ENCODE measurements at regions not wholly inside any gene's neighbourhood (a gene's known extent, or its start where the extent isn't known, plus 50 kb on each side); places are given as distances from the start of the nearest gene placed in this dataset.
A peak's percentile ranks its signal among the peaks of the same experiment; 100 is the strongest.

DNA sequence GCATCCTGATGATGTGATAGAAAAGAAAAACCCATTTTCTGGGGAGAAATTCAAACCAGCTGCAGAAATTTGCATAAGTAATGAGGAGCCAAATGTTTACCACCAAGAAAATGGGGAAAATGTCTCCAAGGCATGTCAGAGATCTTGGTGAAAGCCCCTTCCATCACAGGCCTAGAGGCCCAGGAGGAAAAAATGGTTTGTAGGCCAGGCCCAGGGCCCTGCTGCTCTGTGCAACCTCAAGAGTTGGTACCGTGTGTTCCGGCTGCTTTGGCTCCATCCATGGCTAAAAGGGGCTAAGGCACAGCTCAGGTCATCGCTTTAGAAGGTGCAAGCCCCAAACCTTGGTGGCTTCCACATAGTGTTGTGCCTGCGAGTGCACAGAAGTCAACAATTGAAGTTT, 543.1 kb downstream of the ZNF608 start:
- in situ Hi-C loops (cut with MboI; ENCODE audit: low pct_unique_long_range_greater_than_20kb in 2 of 9, low sequenced_read_pairs in 9 of 9, unreplicated experiment in 9 of 9) = no loop called here
- peaks cover 12 to 14% of the 10 kb centered on the region in 2 donors for H3K4me1 ChIP-seq (replicated peaks in 1 of 2)
- H3K27ac ChIP-seq = no peak overlapping the region
- no peak overlapping the region for H3K4me3 ChIP-seq
- 0 to 100% (median 83%) methylated on average over 1 to 3 of the region's 4 CpGs; no CpG with 5 or more reads in 3 of the 10 experiments for WGBS, 10 experiments
- ATAC-seq (replicated peaks in 6 of 8) = no peak

DNA sequence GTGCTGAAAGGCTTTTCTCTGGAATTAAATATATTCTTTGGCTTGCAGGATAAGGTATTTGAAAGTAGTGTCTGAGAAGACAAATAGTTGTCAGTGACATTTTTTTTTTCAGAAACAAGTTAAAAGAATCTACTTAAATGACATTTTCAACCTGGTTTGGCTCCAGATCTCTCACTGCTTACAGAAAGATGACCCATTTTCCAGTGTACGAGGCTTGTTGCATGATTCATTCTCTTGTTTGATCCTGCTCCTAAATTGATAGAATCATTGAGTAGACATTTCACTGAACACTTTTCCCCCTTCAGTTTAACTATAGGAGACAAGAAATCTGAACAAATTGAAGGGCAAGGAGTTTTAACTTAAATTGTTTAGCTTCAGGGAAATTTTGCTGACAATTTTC, 546.1 kb downstream of the ZNF608 start:
- WGBS, 10 experiments = 14 to 55% (median 37%) methylated on average over 1 of the region's 1 CpG
- peak in 1 of 8 experiments; percentile 11 for ATAC-seq (replicated peaks in 6 of 8)
- H3K4me3 ChIP-seq = no peak overlapping the region
- H3K4me1 ChIP-seq (replicated peaks in 1 of 2) = peaks cover 38 to 43% of the 10 kb centered on the region in 2 donors
- H3K27ac ChIP-seq = no peak overlapping the region
- in situ Hi-C loops (cut with MboI; ENCODE audit: low pct_unique_long_range_greater_than_20kb in 2 of 9, low sequenced_read_pairs in 9 of 9, unreplicated experiment in 9 of 9) = no loop called here

DNA sequence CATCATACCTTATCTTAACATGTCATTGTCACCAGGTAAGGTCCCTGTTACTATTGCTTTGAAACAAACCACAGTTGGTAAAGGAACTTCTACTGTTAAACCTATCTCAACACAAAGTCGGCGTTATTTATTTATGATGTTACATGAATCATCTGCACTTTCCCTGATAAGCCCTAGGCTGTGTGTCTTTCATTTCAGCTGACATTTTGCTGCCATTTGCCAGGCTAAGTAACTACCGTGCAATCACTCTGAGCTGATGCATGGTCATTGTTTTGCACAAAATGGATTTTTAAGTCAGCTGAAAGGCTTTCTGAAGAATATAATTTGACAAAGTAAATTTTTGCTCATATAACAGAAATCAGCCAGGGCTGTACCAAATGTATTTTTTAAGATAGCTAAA, 546.5 kb downstream of the ZNF608 start:
- H3K4me1 ChIP-seq (replicated peaks in 1 of 2) = peaks cover 38 to 48% of the 10 kb centered on the region in 2 donors
- ATAC-seq (replicated peaks in 6 of 8) = peak in 4 of 8 experiments; percentile 21 to 78 (median 36)
- in situ Hi-C loops (cut with MboI; ENCODE audit: low pct_unique_long_range_greater_than_20kb in 2 of 9, low sequenced_read_pairs in 9 of 9, unreplicated experiment in 9 of 9) = no loop called here
- 56 to 93% (median 67%) methylated on average over 1 to 3 of the region's 3 CpGs; no CpG with 5 or more reads in 2 of the 10 experiments for WGBS, 10 experiments
- no peak overlapping the region for H3K27ac ChIP-seq
- H3K4me3 ChIP-seq = no peak overlapping the region

DNA sequence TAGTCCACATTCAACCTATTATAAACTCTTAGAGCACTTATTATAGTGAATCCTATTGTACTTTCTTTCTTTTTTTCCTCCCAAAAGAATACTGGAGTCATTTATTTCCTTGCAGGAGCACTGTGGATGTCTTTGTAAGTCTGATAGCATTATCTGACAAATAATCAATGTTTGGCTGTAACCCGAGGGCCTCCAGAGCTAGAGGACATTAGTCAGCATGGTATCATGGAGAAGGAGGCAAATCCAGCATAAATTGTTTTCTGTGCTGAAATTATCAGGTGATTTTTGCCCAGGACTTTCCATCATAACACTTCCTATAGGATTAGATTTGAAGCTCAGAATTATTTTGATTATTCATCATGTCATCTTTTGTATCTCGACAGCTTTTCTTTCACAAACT, 551.0 kb downstream of the ZNF608 start:
- no peak overlapping the region for H3K4me3 ChIP-seq
- H3K4me1 ChIP-seq (replicated peaks in 1 of 2) = peaks cover 52 to 83% of the 10 kb centered on the region in 2 donors
- in situ Hi-C loops (cut with MboI; ENCODE audit: low pct_unique_long_range_greater_than_20kb in 2 of 9, low sequenced_read_pairs in 9 of 9, unreplicated experiment in 9 of 9) = no loop called here
- ATAC-seq (replicated peaks in 6 of 8) = peak in 5 of 8 experiments; percentile 18 to 65 (median 36)
- 6 to 69% (median 31%) methylated on average over 1 to 2 of the region's 2 CpGs; no CpG with 5 or more reads in 2 of the 10 experiments for WGBS, 10 experiments
- H3K27ac ChIP-seq = no peak overlapping the region

DNA sequence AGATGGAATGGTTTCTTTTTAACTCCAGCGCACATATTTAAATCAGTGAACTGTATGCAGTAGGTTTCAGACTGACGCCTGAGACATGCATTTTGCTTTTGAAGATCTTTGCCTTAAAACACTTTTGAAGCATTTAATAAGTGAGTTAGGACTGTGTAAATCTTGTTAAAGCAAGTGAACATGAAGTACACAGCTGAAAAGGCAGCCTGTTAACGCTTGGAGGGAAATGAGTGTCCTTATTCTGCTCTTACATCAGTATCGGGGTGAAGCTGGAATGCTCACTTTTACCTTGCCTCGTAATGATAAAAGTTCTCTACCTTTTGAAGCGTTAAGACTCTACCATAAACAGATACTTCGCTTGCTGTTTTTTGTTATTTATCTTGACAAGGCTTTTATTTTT, 552.2 kb downstream of the ZNF608 start:
- ATAC-seq (replicated peaks in 6 of 8) = no peak
- peaks cover 46 to 76% of the 10 kb centered on the region in 2 donors for H3K4me1 ChIP-seq (replicated peaks in 1 of 2)
- H3K27ac ChIP-seq = peak overlapping the region in 1 of 2 donors; percentile 74
- in situ Hi-C loops (cut with MboI; ENCODE audit: low pct_unique_long_range_greater_than_20kb in 2 of 9, low sequenced_read_pairs in 9 of 9, unreplicated experiment in 9 of 9) = no loop called here
- WGBS, 10 experiments = 60 to 89% (median 71%) methylated on average over 3 to 7 of the region's 7 CpGs
- no peak overlapping the region for H3K4me3 ChIP-seq

DNA sequence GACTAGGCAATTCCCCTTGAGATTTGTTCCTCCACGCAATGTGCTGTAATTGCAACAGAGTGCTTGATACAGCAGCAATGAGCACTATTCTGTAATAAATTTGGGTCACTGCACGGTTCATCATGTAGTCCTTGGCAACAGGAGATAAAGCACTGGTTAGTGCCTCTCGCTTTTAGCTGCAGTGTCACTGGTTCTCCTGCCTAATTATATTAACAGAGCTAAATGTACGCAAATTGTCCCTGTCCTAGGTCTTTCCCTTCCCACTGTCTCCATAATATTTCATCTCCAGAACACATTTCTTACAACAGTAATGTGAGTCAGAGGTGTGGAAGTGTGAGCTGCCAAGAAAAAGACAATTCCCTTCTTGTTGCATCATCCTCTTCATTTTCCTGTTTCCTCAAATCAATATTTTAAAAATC, 553.1 kb downstream of the ZNF608 start:
- ATAC-seq (replicated peaks in 6 of 8) = peak in 7 of 8 experiments; percentile 38 to 97 (median 88)
- Histone ChIP-seq H3K27ac (peak overlapping the region in 1 of 2 donors; percentile 74), H3K4me1 (replicated peaks in 1 of 2) (peaks cover 46 to 75% of the 10 kb centered on the region in 2 donors), H3K4me3 (no peak overlapping the region)
- in situ Hi-C loops (cut with MboI; ENCODE audit: low pct_unique_long_range_greater_than_20kb in 2 of 9, low sequenced_read_pairs in 9 of 9, unreplicated experiment in 9 of 9) = no loop called here
- 0 to 100% (median 13%) methylated on average over 1 to 4 of the region's 4 CpGs; no CpG with 5 or more reads in 2 of the 10 experiments for WGBS, 10 experiments

DNA sequence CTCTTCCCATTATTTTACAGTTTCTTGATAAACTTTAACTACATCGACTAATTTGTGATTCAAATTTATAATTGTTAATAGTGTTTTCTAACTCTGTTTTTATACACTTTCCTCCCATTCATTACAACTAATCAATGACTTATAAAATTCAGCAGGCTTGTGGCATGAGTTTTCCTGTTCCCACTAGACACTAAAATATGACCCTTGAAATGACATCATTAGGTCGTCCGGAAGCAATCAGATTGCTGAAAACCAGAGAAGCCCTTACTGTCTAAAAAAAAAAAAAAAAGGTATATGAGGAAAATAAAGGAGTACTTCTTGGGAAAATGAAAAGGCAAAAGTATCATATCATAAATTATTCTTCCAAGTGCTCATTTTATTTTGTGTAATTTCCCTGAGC, 553.7 kb downstream of the ZNF608 start:
- H3K4me3 ChIP-seq = no peak overlapping the region
- in situ Hi-C loops (cut with MboI; ENCODE audit: low pct_unique_long_range_greater_than_20kb in 2 of 9, low sequenced_read_pairs in 9 of 9, unreplicated experiment in 9 of 9) = no loop called here
- ATAC-seq (replicated peaks in 6 of 8) = no peak
- H3K4me1 ChIP-seq (replicated peaks in 1 of 2) = peaks cover 42 to 69% of the 10 kb centered on the region in 2 donors
- peak overlapping the region in 1 of 2 donors; percentile 74 for H3K27ac ChIP-seq
- WGBS, 10 experiments = 45 to 100% (median 78%) methylated on average over 1 to 3 of the region's 3 CpGs; no CpG with 5 or more reads in 1 of the 10 experiments

DNA sequence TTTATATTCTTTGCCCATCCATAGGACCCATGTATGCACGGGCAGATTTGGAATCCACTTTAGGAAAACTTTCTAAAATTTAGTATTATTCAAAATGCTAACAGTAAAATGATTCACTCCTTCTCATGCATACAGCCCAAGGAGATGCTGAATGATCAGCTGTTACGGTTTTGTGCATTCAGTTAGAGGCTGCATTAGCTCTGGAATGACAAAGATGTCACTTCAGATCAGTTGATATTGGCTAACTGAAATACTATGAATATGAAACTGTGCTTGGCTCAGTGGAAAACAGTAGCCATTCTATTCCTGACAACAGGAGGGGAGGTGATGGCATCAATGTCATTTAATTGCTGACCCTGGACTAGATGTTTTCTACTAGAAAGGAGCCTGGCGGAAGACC, 560.7 kb downstream of the ZNF608 start:
- WGBS, 10 experiments = 0 to 100% (median 83%) methylated on average over 1 to 3 of the region's 3 CpGs; no CpG with 5 or more reads in 2 of the 10 experiments
- no peak overlapping the region for H3K27ac ChIP-seq
- H3K4me3 ChIP-seq = no peak overlapping the region
- ATAC-seq (replicated peaks in 6 of 8) = peak in 3 of 8 experiments; percentile 32 to 92 (median 87)
- in situ Hi-C loops (cut with MboI; ENCODE audit: low pct_unique_long_range_greater_than_20kb in 2 of 9, low sequenced_read_pairs in 9 of 9, unreplicated experiment in 9 of 9) = no loop called here
- peaks cover 5 to 8% of the 10 kb centered on the region in 2 donors for H3K4me1 ChIP-seq (replicated peaks in 1 of 2)

DNA sequence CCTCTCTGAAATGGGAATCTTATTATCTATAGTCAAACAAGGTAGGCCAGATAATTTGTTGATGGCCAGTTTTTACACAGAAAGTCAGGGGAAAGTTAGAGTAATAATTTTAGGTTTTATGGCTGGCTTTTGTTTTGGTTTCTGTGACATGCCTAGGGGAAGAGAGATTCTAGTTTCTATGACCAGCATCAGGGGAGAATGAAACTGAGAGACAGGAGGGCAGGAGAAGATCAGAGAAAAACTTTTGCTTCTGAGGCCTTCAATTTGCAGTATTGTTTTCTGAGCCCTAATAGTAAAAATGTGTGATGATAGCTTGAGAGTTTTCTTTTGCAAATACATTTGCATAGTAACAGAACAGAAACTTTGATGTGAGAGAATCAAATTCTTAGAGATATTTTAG, 564.3 kb downstream of the ZNF608 start:
- Histone ChIP-seq H3K4me3 (no peak overlapping the region), H3K4me1 (replicated peaks in 1 of 2) (peaks cover 10 to 15% of the 10 kb centered on the region in 2 donors), H3K27ac (no peak overlapping the region)
- in situ Hi-C loops (cut with MboI; ENCODE audit: low pct_unique_long_range_greater_than_20kb in 2 of 9, low sequenced_read_pairs in 9 of 9, unreplicated experiment in 9 of 9) = no loop called here
- ATAC-seq (replicated peaks in 6 of 8) = no peak

DNA sequence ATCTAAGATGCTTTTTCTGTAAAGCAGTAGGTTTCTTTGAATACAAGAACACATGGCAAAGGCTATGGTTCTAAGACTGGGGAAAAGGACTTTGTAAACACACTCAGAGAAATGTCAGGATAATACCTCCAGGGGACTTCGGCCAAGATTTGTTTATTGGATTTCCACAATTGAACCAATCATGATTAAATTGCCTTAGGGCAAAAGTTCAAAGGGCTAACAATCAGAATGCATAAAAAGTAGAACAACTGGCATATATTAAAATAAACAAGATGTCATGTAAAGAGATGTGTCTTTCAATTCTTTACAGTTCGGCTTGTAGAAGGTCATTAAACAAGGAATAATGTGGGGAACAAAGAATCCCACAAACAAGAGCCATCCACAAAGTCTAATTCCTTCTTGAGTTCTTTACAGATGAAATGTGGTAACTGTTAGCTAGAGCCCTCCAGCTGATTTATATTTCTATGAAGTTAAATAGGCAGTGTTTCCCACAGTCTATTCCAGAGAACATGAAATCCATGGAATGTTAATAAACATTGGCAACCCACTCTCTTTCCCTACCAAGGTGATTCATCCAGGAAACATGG, 565.5 kb downstream of the ZNF608 start:
- peak in 3 of 8 experiments; percentile 35 to 74 (median 39) for ATAC-seq (replicated peaks in 6 of 8)
- in situ Hi-C loops (cut with MboI; ENCODE audit: low pct_unique_long_range_greater_than_20kb in 2 of 9, low sequenced_read_pairs in 9 of 9, unreplicated experiment in 9 of 9) = no loop called here
- no peak overlapping the region for H3K27ac ChIP-seq
- no peak overlapping the region for H3K4me3 ChIP-seq
- peaks cover 10 to 15% of the 10 kb centered on the region in 2 donors for H3K4me1 ChIP-seq (replicated peaks in 1 of 2)
- WGBS, 10 experiments = 8 to 80% (median 44%) methylated on average over 1 to 2 of the region's 2 CpGs; no CpG with 5 or more reads in 2 of the 10 experiments

DNA sequence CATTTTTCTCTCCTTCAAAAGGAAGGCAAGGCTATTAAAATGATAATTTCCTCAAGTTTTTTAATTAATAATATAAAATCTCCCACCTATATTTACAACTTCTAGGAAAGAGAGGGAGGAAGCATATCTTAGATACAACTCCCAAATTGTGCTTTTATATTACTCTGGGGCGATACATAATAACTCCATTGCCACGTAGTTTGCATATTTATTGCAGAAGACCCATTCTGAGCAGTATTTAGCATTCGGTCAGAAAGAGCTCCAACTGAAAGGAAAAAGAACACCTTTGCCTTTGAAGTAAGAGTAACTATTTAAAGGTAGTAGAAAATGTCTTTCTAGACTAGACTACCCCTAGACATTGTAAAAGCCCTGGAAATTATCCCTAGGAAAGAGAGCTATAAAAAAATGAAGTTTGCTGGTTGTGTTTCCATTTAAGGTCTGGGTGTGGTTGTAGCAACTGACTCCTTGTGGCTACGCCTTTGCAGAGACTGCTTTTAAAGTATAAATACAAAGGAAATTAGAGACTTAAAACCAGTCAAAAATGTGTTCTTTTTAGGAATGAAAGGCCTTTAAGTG, 566.1 kb downstream of the ZNF608 start:
- 0 to 98% (median 86%) methylated on average over 1 to 4 of the region's 4 CpGs; no CpG with 5 or more reads in 1 of the 10 experiments for WGBS, 10 experiments
- H3K4me1 ChIP-seq (replicated peaks in 1 of 2) = peaks cover 10 to 15% of the 10 kb centered on the region in 2 donors
- in situ Hi-C loops (cut with MboI; ENCODE audit: low pct_unique_long_range_greater_than_20kb in 2 of 9, low sequenced_read_pairs in 9 of 9, unreplicated experiment in 9 of 9) = no loop called here
- peak in 3 of 8 experiments; percentile 40 to 79 (median 78) for ATAC-seq (replicated peaks in 6 of 8)
- H3K4me3 ChIP-seq = no peak overlapping the region
- no peak overlapping the region for H3K27ac ChIP-seq

DNA sequence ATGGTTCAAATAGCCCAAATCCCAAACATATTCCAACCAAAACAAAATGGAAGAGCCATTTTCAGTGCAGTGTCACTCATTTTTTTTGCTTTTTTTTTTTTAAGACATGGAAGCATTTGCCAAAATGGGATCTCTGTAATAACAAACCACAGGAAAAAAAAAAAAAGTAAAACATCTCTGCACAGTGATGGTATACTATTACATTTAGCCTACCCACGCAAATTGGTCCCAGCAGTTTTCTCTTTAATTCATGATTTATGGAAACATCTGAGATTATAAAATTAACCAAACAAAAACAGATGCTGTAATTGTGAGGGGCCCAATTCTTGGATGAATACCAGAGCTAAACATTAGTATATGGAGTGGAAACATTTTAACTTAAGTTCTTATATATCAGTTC, 566.6 kb downstream of the ZNF608 start:
- Histone ChIP-seq H3K4me1 (replicated peaks in 1 of 2) (peaks cover 10 to 15% of the 10 kb centered on the region in 2 donors), H3K4me3 (no peak overlapping the region), H3K27ac (no peak overlapping the region)
- ATAC-seq (replicated peaks in 6 of 8) = no peak
- in situ Hi-C loops (cut with MboI; ENCODE audit: low pct_unique_long_range_greater_than_20kb in 2 of 9, low sequenced_read_pairs in 9 of 9, unreplicated experiment in 9 of 9) = no loop called here
- WGBS, 10 experiments = 0 to 100% (median 31%) methylated on average over 1 of the region's 1 CpG; no CpG with 5 or more reads in 1 of the 10 experiments

DNA sequence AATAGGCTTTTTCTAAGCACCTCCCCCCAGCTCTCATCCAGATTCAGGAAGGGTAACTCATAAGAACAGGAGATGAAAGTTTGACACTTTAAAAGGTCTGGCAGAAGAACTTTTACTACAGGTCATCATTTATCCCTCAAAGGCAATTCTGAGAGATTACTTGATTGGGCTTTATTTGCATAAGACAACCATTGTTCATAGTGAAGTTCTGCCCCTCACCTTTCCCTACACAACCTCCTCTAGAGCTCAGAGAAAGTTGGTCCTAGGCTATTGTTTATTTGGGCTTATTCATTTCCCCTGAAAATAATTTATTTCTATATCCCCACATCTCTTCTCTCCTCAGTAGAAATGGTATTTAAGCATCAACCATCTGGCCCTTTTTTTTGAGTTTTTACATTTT, 568.4 kb downstream of the ZNF608 start:
- no peak overlapping the region for H3K27ac ChIP-seq
- in situ Hi-C loops (cut with MboI; ENCODE audit: low pct_unique_long_range_greater_than_20kb in 2 of 9, low sequenced_read_pairs in 9 of 9, unreplicated experiment in 9 of 9) = no loop called here
- peaks cover 10 to 15% of the 10 kb centered on the region in 2 donors for H3K4me1 ChIP-seq (replicated peaks in 1 of 2)
- H3K4me3 ChIP-seq = no peak overlapping the region
- ATAC-seq (replicated peaks in 6 of 8) = no peak

DNA sequence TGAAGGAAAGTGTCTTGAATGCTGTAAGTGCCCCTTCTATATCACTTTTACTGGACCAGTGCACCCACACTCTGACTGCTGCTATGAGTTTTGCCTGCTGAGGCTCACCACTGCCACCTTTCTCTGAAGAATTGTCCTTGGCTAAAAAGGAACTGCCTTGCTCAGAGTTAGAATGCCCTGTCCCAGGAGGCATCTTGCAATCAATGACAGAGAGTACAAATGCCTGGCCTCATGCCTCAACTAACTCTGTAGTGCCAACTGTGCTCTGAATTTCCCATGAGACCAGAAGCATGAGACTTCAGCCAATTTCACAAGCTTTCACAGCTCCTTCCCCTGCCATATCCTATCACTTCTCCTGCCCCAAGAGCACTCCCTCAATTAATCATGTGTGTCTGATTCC, 569.7 kb downstream of the ZNF608 start:
- Histone ChIP-seq H3K4me1 (replicated peaks in 1 of 2) (peaks cover 10 to 15% of the 10 kb centered on the region in 2 donors), H3K4me3 (no peak overlapping the region), H3K27ac (no peak overlapping the region)
- in situ Hi-C loops (cut with MboI; ENCODE audit: low pct_unique_long_range_greater_than_20kb in 2 of 9, low sequenced_read_pairs in 9 of 9, unreplicated experiment in 9 of 9) = no loop called here
- peak in 1 of 8 experiments; percentile 31 for ATAC-seq (replicated peaks in 6 of 8)

All from motor neuron (in vitro differentiated cells).